Chondrocyte (in vitro differentiated cells): ENCODE measurements at regions not wholly inside any gene's neighbourhood (a gene's known extent, or its start where the extent isn't known, plus 50 kb on each side); places are given as distances from the start of the nearest gene placed in this dataset.

ENCODE experiments used
- DNase-seq: peaks from one replicate; pipeline ENCODE4 v3.0.0; 2021; ENCODE audit warnings: mixed read lengths, low spot score
- H3K27ac Mint-ChIP-seq: one replicate; pipeline ENCODE4 v1.8.0; 2021; ENCODE audit warnings: mild to moderate bottlenecking, moderate library complexity, mixed read lengths; ENCODE audit not compliant: unreplicated experiment
- H3K27me3 Mint-ChIP-seq: 2 replicates; pipeline ENCODE4 v1.8.0; 2021; ENCODE audit warnings: low read depth, mixed read lengths
- H3K36me3 Mint-ChIP-seq: 2 replicates; pipeline ENCODE4 v1.8.0; 2021; ENCODE audit warnings: low read depth, mixed read lengths
- H3K4me1 Mint-ChIP-seq: 2 replicates; pipeline ENCODE4 v1.8.0; 2021; ENCODE audit warnings: low read depth, mild to moderate bottlenecking, mixed read lengths
- H3K4me3 Mint-ChIP-seq: one replicate; pipeline ENCODE4 v1.8.0; 2021; ENCODE audit warnings: mild to moderate bottlenecking, moderate library complexity, mixed read lengths; ENCODE audit not compliant: unreplicated experiment
- H3K9me3 Mint-ChIP-seq: 2 replicates; pipeline ENCODE4 v1.8.0; 2021; ENCODE audit warnings: low read depth, mixed read lengths
- CTCF ChIP-seq: fragments of 200-600 bp; sonication (generic); IDR thresholded peaks from 2 replicates; pipeline ENCODE4 v1.5.0; 2021; ENCODE audit warnings: antibody characterized with exemption, mild to moderate bottlenecking, moderate library complexity

- DNase-seq, result no peak
- TF ChIP-seq CTCF, result no peak
- H3K27me3 Mint-ChIP-seq, result no peaks in the 10 kb centered on the region
- no peaks in the 10 kb centered on the region for H3K9me3 Mint-ChIP-seq
- H3K4me1 Mint-ChIP-seq, result peaks cover 36% of the 10 kb centered on the region
- H3K36me3 Mint-ChIP-seq, result no peaks in the 10 kb centered on the region
- no peak overlapping the region for H3K4me3 Mint-ChIP-seq
- no peak overlapping the region for H3K27ac Mint-ChIP-seq
Measured at GRCh38 chr1:60145771-60146170, 72.2 kb upstream of the C1orf87 start.

GRCh38 chr1:60141743-60142142 is 68.2 kb upstream of the C1orf87 start:
- H3K4me1 Mint-ChIP-seq, result peaks cover 27% of the 10 kb centered on the region
- no peaks in the 10 kb centered on the region for H3K27me3 Mint-ChIP-seq
- no peaks in the 10 kb centered on the region for H3K36me3 Mint-ChIP-seq
- H3K9me3 Mint-ChIP-seq, result no peaks in the 10 kb centered on the region
- DNase-seq, result no peak
- H3K27ac Mint-ChIP-seq, result no peak overlapping the region
- TF ChIP-seq CTCF, result no peak
- no peak overlapping the region for H3K4me3 Mint-ChIP-seq

GRCh38 chr1:60141276-60141675 is 67.7 kb upstream of the C1orf87 start:
- H3K27me3 Mint-ChIP-seq, result no peaks in the 10 kb centered on the region
- no peaks in the 10 kb centered on the region for H3K36me3 Mint-ChIP-seq
- no peak for TF ChIP-seq CTCF
- no peak for DNase-seq
- no peaks in the 10 kb centered on the region for H3K9me3 Mint-ChIP-seq
- H3K4me1 Mint-ChIP-seq, result peaks cover 30% of the 10 kb centered on the region
- no peak overlapping the region for H3K4me3 Mint-ChIP-seq
- no peak overlapping the region for H3K27ac Mint-ChIP-seq

GRCh38 chr1:60137406-60137805 is 63.8 kb upstream of the C1orf87 start:
- H3K9me3 Mint-ChIP-seq, result no peaks in the 10 kb centered on the region
- no peak overlapping the region for H3K4me3 Mint-ChIP-seq
- no peak for DNase-seq
- H3K27me3 Mint-ChIP-seq, result no peaks in the 10 kb centered on the region
- peaks cover 60% of the 10 kb centered on the region for H3K4me1 Mint-ChIP-seq
- no peak for TF ChIP-seq CTCF
- H3K27ac Mint-ChIP-seq, result no peak overlapping the region
- H3K36me3 Mint-ChIP-seq, result no peaks in the 10 kb centered on the region

GRCh38 chr1:60136395-60136794 is 62.8 kb upstream of the C1orf87 start:
- H3K4me1 Mint-ChIP-seq, result peaks cover 63% of the 10 kb centered on the region
- H3K4me3 Mint-ChIP-seq, result no peak overlapping the region
- no peak for DNase-seq
- no peaks in the 10 kb centered on the region for H3K27me3 Mint-ChIP-seq
- TF ChIP-seq CTCF, result no peak
- no peaks in the 10 kb centered on the region for H3K9me3 Mint-ChIP-seq
- no peaks in the 10 kb centered on the region for H3K36me3 Mint-ChIP-seq
- no peak overlapping the region for H3K27ac Mint-ChIP-seq
